Memory B cell (primary cell): ENCODE measurements at regions not wholly inside any gene's neighbourhood (a gene's known extent, or its start where the extent isn't known, plus 50 kb on each side); places are given as distances from the start of the nearest gene placed in this dataset.

Experiments used
- ATAC-seq: fragments of 150-1000 bp; cut with Tn5 transposase; 2 replicates; pipeline ENCODE4 v1.10.0; 2021; ENCODE audit warnings: low read depth, mild to moderate bottlenecking, moderate library complexity
- DNase-seq, 2 donors: peaks; one replicate each; pipeline ENCODE4 v3.0.0; 2022; ENCODE audit warnings: low spot score in 2 of 2
- H3K27ac Mint-ChIP-seq: one replicate; pipeline ENCODE4 v1.8.0; 2022; ENCODE audit warnings: mild to moderate bottlenecking, moderate library complexity, mixed read lengths
- H3K27me3 Mint-ChIP-seq: one replicate; pipeline ENCODE4 v1.8.0; 2022; ENCODE audit warnings: mixed read lengths
- H3K36me3 Mint-ChIP-seq: one replicate; pipeline ENCODE4 v1.8.0; 2022; ENCODE audit warnings: mild to moderate bottlenecking, mixed read lengths
- H3K4me1 Mint-ChIP-seq: one replicate; pipeline ENCODE4 v1.8.0; 2022; ENCODE audit warnings: mixed read lengths
- H3K4me3 Mint-ChIP-seq: one replicate; pipeline ENCODE4 v1.8.0; 2022; ENCODE audit warnings: mild to moderate bottlenecking, moderate library complexity, mixed read lengths
- H3K9me3 Mint-ChIP-seq: one replicate; pipeline ENCODE4 v1.8.0; 2022; ENCODE audit warnings: mixed read lengths

DNA sequence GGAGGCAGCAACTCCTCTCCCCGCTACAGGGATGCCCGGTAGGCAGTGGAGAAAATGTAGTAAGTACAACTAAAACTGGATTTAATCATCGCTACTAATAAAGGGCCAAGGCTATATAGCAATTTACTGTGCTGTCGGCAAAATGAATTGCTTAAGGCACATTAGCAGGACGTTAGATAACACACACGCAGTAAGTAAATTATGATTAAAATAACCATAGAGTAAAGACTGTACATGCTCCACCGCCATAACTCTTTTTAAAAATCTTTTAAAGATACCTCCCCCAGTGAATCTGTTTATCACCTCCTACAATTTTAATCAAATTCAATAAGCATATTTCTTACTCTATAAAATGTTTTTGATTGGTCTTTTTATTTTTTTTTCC lies 371.4 kb upstream of the MGMT start:
- H3K9me3 Mint-ChIP-seq, result no peaks in the 10 kb centered on the region
- no peak overlapping the region for H3K27ac Mint-ChIP-seq
- no peaks in the 10 kb centered on the region for H3K4me1 Mint-ChIP-seq
- no peak overlapping the region for H3K4me3 Mint-ChIP-seq
- H3K36me3 Mint-ChIP-seq, result no peaks in the 10 kb centered on the region
- no peak for ATAC-seq
- DNase-seq, result no peak
- H3K27me3 Mint-ChIP-seq, result no peaks in the 10 kb centered on the region

DNA sequence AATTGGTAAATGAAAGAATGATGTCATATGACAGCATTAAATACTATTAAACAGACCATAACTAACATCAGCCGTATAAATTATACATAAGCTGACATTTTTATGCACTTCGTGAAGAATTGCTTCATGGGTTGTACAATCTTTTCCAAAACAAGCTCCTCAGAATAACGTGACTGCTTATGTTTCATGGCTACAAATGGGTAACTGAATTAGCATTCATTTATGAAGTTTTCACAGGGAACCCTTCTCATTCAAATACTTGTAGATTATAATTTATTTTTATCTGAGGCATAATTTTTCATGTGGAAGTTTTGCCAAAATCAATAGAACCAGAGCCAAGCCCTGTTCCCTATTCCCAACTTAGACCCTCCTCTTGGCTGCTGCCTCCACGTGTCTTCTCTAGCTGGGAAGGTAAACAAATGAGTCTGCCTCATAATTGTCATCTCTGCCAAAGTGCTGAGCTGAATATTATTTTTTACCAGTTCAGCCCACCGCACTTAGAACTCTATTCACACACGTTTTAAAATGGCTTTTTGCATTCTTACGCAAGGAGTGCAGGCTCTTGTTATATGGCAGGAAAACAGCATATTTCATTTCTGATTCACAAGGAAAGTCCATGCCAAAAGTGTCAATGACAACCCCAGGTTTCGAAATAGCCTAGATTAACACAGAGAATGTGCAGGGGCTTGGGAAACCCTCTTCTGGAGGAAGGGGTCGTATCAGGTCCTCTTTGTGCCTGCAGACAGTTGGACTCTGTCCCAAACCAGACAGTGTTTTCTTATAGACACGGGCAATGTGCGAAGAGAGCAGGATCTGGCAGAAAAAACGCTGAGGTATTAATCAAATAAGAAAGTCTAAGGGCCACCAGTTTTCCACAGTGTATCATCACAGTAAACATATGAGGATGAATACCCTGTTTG lies 370.7 kb upstream of the MGMT start:
- H3K27ac Mint-ChIP-seq, result no peak overlapping the region
- H3K4me1 Mint-ChIP-seq, result no peaks in the 10 kb centered on the region
- H3K4me3 Mint-ChIP-seq, result no peak overlapping the region
- no peaks in the 10 kb centered on the region for H3K9me3 Mint-ChIP-seq
- H3K27me3 Mint-ChIP-seq, result no peaks in the 10 kb centered on the region
- no peaks in the 10 kb centered on the region for H3K36me3 Mint-ChIP-seq
- DNase-seq, result no peak
- no peak for ATAC-seq

GRCh38 chr10:129097776-129098330 lies 369.2 kb upstream of the MGMT start:
- no peaks in the 10 kb centered on the region for H3K36me3 Mint-ChIP-seq
- no peak for ATAC-seq

GRCh38 chr10:129098517-129098916 lies 368.5 kb upstream of the MGMT start:
- Mint-ChIP-seq H3K27ac (no peak overlapping the region), H3K4me1 (no peaks in the 10 kb centered on the region), H3K9me3 (no peaks in the 10 kb centered on the region), H3K36me3 (no peaks in the 10 kb centered on the region), H3K4me3 (no peak overlapping the region), H3K27me3 (no peaks in the 10 kb centered on the region)
- ATAC-seq (no peak), DNase-seq (no peak)

More at GRCh38 chr10:129097776-129098330, 369.2 kb upstream of the MGMT start:
- no peak for DNase-seq
- no peaks in the 10 kb centered on the region for H3K9me3 Mint-ChIP-seq
- H3K27ac Mint-ChIP-seq, result no peak overlapping the region
- no peaks in the 10 kb centered on the region for H3K27me3 Mint-ChIP-seq
- H3K4me3 Mint-ChIP-seq, result no peak overlapping the region
- H3K4me1 Mint-ChIP-seq, result no peaks in the 10 kb centered on the region

GRCh38 chr10:129099486-129099885 lies 367.6 kb upstream of the MGMT start:
- Mint-ChIP-seq H3K36me3 (no peaks in the 10 kb centered on the region), H3K9me3 (no peaks in the 10 kb centered on the region), H3K27me3 (no peaks in the 10 kb centered on the region), H3K27ac (no peak overlapping the region), H3K4me1 (no peaks in the 10 kb centered on the region), H3K4me3 (no peak overlapping the region)
- no peak for ATAC-seq
- DNase-seq, result no peak

- Mint-ChIP-seq H3K27ac (no peak overlapping the region), H3K36me3 (no peaks in the 10 kb centered on the region), H3K27me3 (no peaks in the 10 kb centered on the region), H3K9me3 (no peaks in the 10 kb centered on the region), H3K4me1 (no peaks in the 10 kb centered on the region), H3K4me3 (no peak overlapping the region)
- ATAC-seq (no peak), DNase-seq (no peak)
These were observed 367.0 kb upstream of the MGMT start for GRCh38 chr10:129099992-129100391.

DNA sequence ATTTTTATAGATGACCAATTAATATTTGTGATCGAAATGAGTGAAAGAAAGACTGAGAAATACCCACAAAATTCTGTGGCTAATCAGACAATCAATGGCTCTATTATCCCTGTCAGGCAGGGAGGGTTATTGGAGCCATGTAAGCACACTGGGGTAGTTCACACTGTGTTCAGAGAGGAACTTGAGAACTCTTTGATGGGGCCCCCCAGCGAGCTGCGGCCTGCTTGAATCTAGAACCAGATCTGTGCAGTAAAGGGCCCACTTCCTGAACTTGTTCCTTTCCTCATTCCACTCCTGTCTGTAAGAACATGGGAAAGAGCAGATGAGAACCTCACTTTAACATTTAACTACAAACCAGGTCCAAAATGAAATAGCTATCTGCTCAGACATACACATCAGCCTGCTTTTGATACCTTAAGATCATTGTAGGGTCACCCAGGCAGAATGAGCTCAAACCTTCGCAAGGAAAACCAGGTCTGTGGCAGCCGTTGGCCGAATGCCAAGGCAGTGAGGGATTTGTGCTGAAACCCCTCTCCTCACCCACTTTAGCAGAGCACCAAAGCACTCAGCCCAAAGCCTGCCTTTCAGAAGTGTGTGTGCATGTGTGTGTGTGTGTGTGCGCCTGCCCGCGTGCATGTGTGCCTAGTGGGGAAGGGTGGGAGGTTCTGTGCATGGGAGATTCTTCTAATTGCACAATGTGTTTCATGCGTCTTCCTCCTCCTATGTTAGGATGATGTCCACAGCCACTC lies 365.6 kb upstream of the MGMT start:
- Mint-ChIP-seq H3K9me3 (no peaks in the 10 kb centered on the region), H3K4me3 (no peak overlapping the region), H3K4me1 (no peaks in the 10 kb centered on the region), H3K36me3 (no peaks in the 10 kb centered on the region), H3K27ac (no peak overlapping the region), H3K27me3 (no peaks in the 10 kb centered on the region)
- ATAC-seq (no peak), DNase-seq (no peak)

DNA sequence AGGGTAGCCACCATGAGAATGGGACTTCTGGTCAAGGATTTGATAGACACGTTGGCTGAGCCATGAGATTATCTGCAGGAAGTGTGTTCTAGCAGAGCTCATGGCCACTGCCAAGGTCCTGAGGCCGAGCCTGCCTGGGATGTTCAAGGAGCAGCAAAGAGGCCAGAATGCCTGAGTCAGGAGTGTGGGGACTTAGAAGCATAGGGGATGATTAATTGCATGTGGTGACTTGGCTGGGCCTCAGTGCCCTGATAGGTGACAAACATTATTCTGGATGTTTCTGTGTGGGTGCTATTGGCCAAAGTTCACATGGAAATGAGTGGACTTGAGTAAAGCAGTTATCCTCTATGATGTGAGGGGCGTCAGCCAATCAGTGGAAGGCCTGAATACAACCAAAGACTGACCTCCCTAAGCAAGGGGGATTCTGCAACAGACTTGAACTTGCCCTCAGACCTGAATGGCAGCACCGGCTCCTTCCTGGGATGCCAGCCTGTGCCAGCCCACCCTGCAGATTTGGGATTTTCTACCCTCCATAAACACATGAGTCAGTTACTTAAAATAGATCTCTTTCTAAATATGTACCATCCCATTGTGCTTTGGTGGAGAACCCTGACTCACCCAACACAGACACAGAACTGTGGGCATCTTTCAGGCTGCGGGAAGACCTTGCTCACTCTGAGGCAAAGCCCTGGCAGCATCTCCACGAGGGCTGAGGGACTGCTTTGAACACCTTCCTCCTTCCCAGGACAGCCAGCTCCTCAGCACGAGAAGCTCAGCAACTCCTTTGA lies 363.9 kb upstream of the MGMT start:
- no peak for DNase-seq
- no peak overlapping the region for H3K4me3 Mint-ChIP-seq
- no peak overlapping the region for H3K27ac Mint-ChIP-seq
- H3K4me1 Mint-ChIP-seq, result no peaks in the 10 kb centered on the region
- peaks cover 6% of the 10 kb centered on the region for H3K27me3 Mint-ChIP-seq
- H3K9me3 Mint-ChIP-seq, result peaks cover 3% of the 10 kb centered on the region
- no peaks in the 10 kb centered on the region for H3K36me3 Mint-ChIP-seq
- no peak for ATAC-seq

GRCh38 chr10:129104266-129105045 lies 362.6 kb upstream of the MGMT start:
- H3K36me3 Mint-ChIP-seq, result no peaks in the 10 kb centered on the region
- H3K27ac Mint-ChIP-seq, result no peak overlapping the region
- DNase-seq, result no peak
- no peak overlapping the region for H3K4me3 Mint-ChIP-seq
- H3K9me3 Mint-ChIP-seq, result peaks cover 5% of the 10 kb centered on the region
- no peaks in the 10 kb centered on the region for H3K4me1 Mint-ChIP-seq
- ATAC-seq, result no peak
- peaks cover 6% of the 10 kb centered on the region for H3K27me3 Mint-ChIP-seq

- Mint-ChIP-seq H3K4me3 (no peak overlapping the region), H3K27me3 (peaks cover 6% of the 10 kb centered on the region), H3K27ac (no peak overlapping the region)
These were observed 361.8 kb upstream of the MGMT start for GRCh38 chr10:129105266-129105665.

DNA sequence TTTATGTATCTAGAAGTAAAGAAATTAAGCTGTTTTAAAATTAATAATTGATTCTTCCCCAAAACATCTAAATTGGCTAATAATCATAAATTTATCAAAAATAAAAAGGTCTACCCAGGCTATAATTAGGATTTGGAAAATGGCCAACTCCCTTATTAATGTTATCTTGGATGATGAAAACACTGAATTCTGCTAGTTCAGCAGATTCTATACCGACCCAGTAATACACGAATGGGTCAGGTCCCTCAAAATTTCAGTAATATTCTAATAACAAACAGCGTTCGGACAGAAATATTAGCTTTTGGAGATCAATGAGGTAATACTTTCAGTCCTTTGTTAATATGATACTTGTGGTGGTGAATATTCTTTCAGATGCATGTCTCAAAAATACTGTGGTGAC lies 360.7 kb upstream of the MGMT start:
- DNase-seq (no peak), ATAC-seq (no peak)
- H3K27ac Mint-ChIP-seq, result no peak overlapping the region
- H3K4me3 Mint-ChIP-seq, result no peak overlapping the region
- peaks cover 5% of the 10 kb centered on the region for H3K9me3 Mint-ChIP-seq
- H3K36me3 Mint-ChIP-seq, result no peaks in the 10 kb centered on the region
- peaks cover 6% of the 10 kb centered on the region for H3K27me3 Mint-ChIP-seq
- H3K4me1 Mint-ChIP-seq, result no peaks in the 10 kb centered on the region

More at GRCh38 chr10:129105266-129105665, 361.8 kb upstream of the MGMT start:
- Mint-ChIP-seq H3K9me3 (peaks cover 5% of the 10 kb centered on the region), H3K36me3 (no peaks in the 10 kb centered on the region), H3K4me1 (no peaks in the 10 kb centered on the region)
- DNase-seq (no peak), ATAC-seq (no peak)

GRCh38 chr10:129107525-129107924 lies 359.5 kb upstream of the MGMT start:
- Mint-ChIP-seq H3K27ac (no peak overlapping the region), H3K36me3 (no peaks in the 10 kb centered on the region), H3K27me3 (peaks cover 6% of the 10 kb centered on the region), H3K9me3 (peaks cover 5% of the 10 kb centered on the region), H3K4me1 (no peaks in the 10 kb centered on the region), H3K4me3 (no peak overlapping the region)
- DNase-seq (no peak), ATAC-seq (no peak)

GRCh38 chr10:129108378-129108777 lies 358.7 kb upstream of the MGMT start:
- ATAC-seq (no peak), DNase-seq (no peak)
- Mint-ChIP-seq H3K4me1 (no peaks in the 10 kb centered on the region), H3K4me3 (no peak overlapping the region), H3K36me3 (no peaks in the 10 kb centered on the region), H3K9me3 (peaks cover 5% of the 10 kb centered on the region), H3K27ac (no peak overlapping the region), H3K27me3 (peaks cover 6% of the 10 kb centered on the region)
